Osteoblast (primary cell): ENCODE measurements at regions not wholly inside any gene's neighbourhood (a gene's known extent, or its start where the extent isn't known, plus 50 kb on each side); places are given as distances from the start of the nearest gene placed in this dataset.
A peak's percentile ranks its signal among the peaks of the same experiment; 100 is the strongest.

Experiments used
- DNase-seq: peaks from one replicate; pipeline ENCODE4 v3.0.0; 2011; ENCODE audit warnings: low spot score, mixed read lengths; ENCODE audit not compliant: insufficient read length; ENCODE audit errors: missing footprints
- H2AFZ ChIP-seq: 2 replicates; pipeline ENCODE4 v1.6.0; 2011; ENCODE audit warnings: mild to moderate bottlenecking, low read length
- H3K27ac ChIP-seq: 2 replicates; pipeline ENCODE4 v1.5.1; 2011; ENCODE audit warnings: mild to moderate bottlenecking, low read depth, low read length, moderate library complexity
- H3K27me3 ChIP-seq: 2 replicates; pipeline ENCODE4 v1.6.0; 2012; ENCODE audit warnings: mild to moderate bottlenecking, control low read depth, inconsistent platforms, low read length, moderate library complexity; ENCODE audit not compliant: insufficient read depth
- H3K36me3 ChIP-seq: 2 replicates; pipeline ENCODE4 v1.5.1; 2011; ENCODE audit warnings: mild to moderate bottlenecking, low read length, control low read depth, moderate library complexity; ENCODE audit not compliant: insufficient read depth
- H3K4me1 ChIP-seq: 2 replicates; pipeline ENCODE4 v1.5.1; 2011; ENCODE audit warnings: mild to moderate bottlenecking, low read length, control low read depth, moderate library complexity; ENCODE audit not compliant: insufficient read depth
- H3K4me2 ChIP-seq: 2 replicates; pipeline ENCODE4 v1.6.0; 2011; ENCODE audit warnings: mild to moderate bottlenecking, low read length; ENCODE audit not compliant: insufficient read depth
- H3K4me3 ChIP-seq: fragments of 200-600 bp; sonication (generic); 3 replicates; pipeline ENCODE4 v1.5.1; 2012; ENCODE audit warnings: mild to moderate bottlenecking, low read length, inconsistent platforms; ENCODE audit not compliant: insufficient read depth
- H3K79me2 ChIP-seq: 2 replicates; pipeline ENCODE4 v1.6.0; 2012; ENCODE audit warnings: mild to moderate bottlenecking, low read length, control low read depth, inconsistent platforms; ENCODE audit not compliant: insufficient read depth
- H3K9me3 ChIP-seq: 2 replicates; pipeline ENCODE4 v1.5.1; 2011; ENCODE audit warnings: low read depth, low read length, control low read depth
- H4K20me1 ChIP-seq: 2 replicates; pipeline ENCODE4 v1.6.0; 2012; ENCODE audit warnings: mild to moderate bottlenecking, low read length, control low read depth; ENCODE audit not compliant: insufficient read depth
- CTCF ChIP-seq: IDR thresholded peaks from 2 replicates; pipeline ENCODE4 v1.5.1; 2011; ENCODE audit warnings: mild to moderate bottlenecking, low read depth, low read length, moderate library complexity; ENCODE audit errors: extremely low read depth

DNA sequence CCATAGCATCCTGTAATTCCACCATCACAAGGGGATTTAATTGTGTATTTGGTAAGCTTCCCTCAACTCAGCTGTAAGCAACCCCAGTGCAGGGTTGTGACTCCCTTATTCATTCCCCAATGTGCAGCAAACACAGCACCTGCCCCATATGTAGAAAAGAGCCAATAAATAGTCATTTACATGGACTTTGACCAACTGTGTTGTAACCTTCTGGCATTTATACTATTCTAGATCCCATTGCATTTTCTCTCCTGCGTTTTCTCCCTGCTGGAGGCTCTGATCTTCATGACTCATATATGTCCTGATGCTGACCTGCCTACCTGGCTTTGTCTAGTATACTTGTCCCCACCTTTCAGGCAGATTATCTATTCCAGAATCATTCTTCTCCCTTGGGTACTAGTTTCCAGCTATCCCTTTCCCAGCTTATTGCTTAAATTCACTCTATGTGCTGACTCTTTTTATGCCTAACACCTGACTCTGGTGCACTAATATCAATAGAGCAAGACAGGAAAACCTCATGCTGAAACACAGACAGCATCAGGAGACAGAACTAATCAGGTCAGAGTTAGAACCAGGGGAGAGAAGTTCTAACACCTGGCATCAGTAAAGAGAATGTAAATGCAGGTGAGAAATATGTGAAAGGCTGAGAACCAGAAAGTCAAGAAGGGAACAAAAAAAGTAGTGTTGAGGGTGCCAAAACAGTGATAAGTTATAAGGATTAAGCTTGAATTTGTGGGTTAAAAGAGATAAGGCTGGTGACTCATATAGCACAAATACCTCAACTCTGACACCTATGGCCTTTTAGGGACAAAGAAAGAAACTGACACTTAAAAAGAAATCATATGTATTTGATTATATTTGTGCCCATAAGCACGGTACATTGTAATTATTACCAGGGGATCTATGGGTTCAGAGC is 402.7 kb downstream of the IPMK start:
- Histone ChIP-seq H3K27ac (no peak overlapping the region), H3K79me2 (no peaks in the 10 kb centered on the region), H3K4me3 (no peak overlapping the region), H3K4me2 (no peak overlapping the region), H3K4me1 (no peaks in the 10 kb centered on the region), H4K20me1 (no peaks in the 10 kb centered on the region), H3K36me3 (no peaks in the 10 kb centered on the region), H3K27me3 (no peaks in the 10 kb centered on the region), H3K9me3 (no peaks in the 10 kb centered on the region), H2AFZ (no peak overlapping the region)
- DNase-seq: no peak
- TF ChIP-seq CTCF: no peak

DNA sequence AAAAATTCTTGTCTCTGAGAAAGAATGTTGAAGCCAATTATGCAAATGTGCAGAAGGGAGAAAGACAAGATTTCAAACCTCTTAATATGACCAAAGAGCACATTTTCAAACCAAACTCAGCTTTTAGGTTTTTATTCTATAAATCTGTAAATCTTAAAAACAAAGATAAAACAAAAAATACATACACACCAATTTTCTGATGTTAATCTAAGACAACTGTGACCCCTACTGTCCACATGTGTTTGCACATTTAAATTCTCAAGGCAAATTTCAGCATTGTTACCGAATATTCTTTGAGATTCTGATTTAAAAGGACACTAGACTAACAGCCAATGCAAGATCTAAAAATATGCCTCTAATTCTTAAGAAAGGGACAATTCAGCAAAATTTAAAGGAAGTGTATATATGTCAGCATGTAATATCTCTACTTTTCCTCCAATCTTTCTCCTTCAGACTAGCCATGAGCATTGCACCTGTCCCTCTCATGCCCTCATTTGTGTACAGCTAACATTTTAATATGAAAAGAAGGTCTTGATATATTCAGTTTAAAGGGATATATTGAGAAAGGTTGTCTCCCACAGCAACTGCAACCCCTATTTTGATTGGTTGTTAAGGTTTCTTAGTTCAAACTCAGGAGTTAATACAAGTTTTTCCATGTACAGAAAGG is 417.9 kb downstream of the IPMK start:
- Histone ChIP-seq H3K27me3 (no peaks in the 10 kb centered on the region), H4K20me1 (no peaks in the 10 kb centered on the region), H3K4me1 (no peaks in the 10 kb centered on the region), H3K36me3 (no peaks in the 10 kb centered on the region), H3K4me2 (no peak overlapping the region), H2AFZ (no peak overlapping the region), H3K79me2 (no peaks in the 10 kb centered on the region), H3K4me3 (no peak overlapping the region), H3K27ac (no peak overlapping the region), H3K9me3 (no peaks in the 10 kb centered on the region)
- TF ChIP-seq CTCF: peak; percentile 41
- DNase-seq: no peak

DNA sequence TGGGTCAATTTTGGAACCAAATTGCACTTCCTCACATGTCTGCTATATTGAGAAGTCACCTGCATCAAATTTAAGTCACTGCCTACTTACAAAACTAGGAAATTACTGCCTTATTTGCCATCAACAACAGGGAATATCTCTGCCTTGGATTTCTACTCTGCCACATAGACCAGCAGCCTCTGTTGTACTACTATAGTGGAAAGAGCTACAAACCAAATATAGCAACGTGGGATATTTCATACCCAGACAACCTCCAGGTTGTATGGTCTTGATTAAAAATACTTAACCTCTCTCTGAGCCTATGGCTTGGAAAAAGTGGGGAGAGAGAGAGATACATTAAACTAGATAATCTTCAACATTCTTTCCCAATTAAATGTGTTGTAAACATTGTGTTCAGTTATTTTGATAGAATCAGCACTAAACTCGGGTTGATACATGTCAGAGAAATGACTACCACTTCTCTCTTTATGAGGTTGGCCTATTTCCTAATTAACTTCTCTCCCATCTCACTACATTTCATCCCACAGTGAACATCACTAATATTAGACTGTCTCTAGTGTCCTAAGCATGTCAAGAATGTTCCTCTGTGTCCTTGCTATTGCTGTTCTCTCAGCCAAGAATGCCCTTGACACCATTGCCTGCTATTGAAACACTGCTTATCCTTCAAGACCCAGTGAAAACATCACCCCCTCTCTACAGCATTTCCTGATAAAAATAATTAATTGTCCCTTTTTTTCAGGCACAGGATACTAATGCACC is 421.2 kb downstream of the IPMK start:
- no peak for TF ChIP-seq CTCF
- DNase-seq: no peak
- no peak overlapping the region for H3K4me3 ChIP-seq
- no peaks in the 10 kb centered on the region for H4K20me1 ChIP-seq
- H3K27ac ChIP-seq: no peak overlapping the region
- no peaks in the 10 kb centered on the region for H3K9me3 ChIP-seq
- H3K4me2 ChIP-seq: no peak overlapping the region
- no peak overlapping the region for H2AFZ ChIP-seq
- H3K27me3 ChIP-seq: no peaks in the 10 kb centered on the region
- no peaks in the 10 kb centered on the region for H3K79me2 ChIP-seq
- no peaks in the 10 kb centered on the region for H3K36me3 ChIP-seq
- no peaks in the 10 kb centered on the region for H3K4me1 ChIP-seq
